ENCODE measurements at regions not wholly inside any gene's neighbourhood (a gene's known extent, or its start where the extent isn't known, plus 50 kb on each side); places are given as distances from the start of the nearest gene placed in this dataset.

GRCh38 chr12:124425667-124426066 is 130.8 kb downstream of the RFLNA start:
- no peak for DNase-seq

GRCh38 chr12:124424516-124424905 is 129.6 kb downstream of the RFLNA start:
- DNase-seq: no peak

GRCh38 chr12:124423761-124424515 is 129.0 kb downstream of the RFLNA start:
- DNase-seq: peak in 1 of 4 experiments; percentile 8

GRCh38 chr12:124422570-124423523 is 128.0 kb downstream of the RFLNA start:
- no peak for DNase-seq

- no peak for DNase-seq
Observed at GRCh38 chr12:124422142-124422569, 127.3 kb downstream of the RFLNA start.

- DNase-seq: no peak
Observed at GRCh38 chr12:124420996-124421674, 126.2 kb downstream of the RFLNA start.

GRCh38 chr12:124420041-124420995 is 125.4 kb downstream of the RFLNA start:
- no peak for DNase-seq

GRCh38 chr12:124419292-124420040 is 124.6 kb downstream of the RFLNA start:
- DNase-seq: no peak

GRCh38 chr12:124418791-124419190 is 123.9 kb downstream of the RFLNA start:
- DNase-seq: no peak

GRCh38 chr12:124418156-124418555 is 123.3 kb downstream of the RFLNA start:
- no peak for DNase-seq

- DNase-seq: no peak
Observed at GRCh38 chr12:124416516-124417395, 121.9 kb downstream of the RFLNA start.

- DNase-seq: no peak
Observed at GRCh38 chr12:124415064-124415463, 120.2 kb downstream of the RFLNA start.

- no peak for DNase-seq
Observed at GRCh38 chr12:124413915-124414314, 119.0 kb downstream of the RFLNA start.

- no peak for DNase-seq
Observed at GRCh38 chr12:124413401-124413800, 118.5 kb downstream of the RFLNA start.

GRCh38 chr12:124412646-124413015 is 117.7 kb downstream of the RFLNA start:
- DNase-seq: no peak

GRCh38 chr12:124411953-124412645 is 117.2 kb downstream of the RFLNA start:
- DNase-seq: no peak

- no peak for DNase-seq
Observed at GRCh38 chr12:124411281-124411878, 116.5 kb downstream of the RFLNA start.

GRCh38 chr12:124410354-124411175 is 115.7 kb downstream of the RFLNA start:
- DNase-seq: no peak

Measured in activated naive CD4-positive, alpha-beta T cell (primary cell).